Liver (tissue), 8 donors: ENCODE measurements at regions not wholly inside any gene's neighbourhood (a gene's known extent, or its start where the extent isn't known, plus 50 kb on each side); places are given as distances from the start of the nearest gene placed in this dataset.

Source experiments
- DNase-seq: peaks from one replicate; pipeline ENCODE4 v3.0.0-alpha.2; 2017; ENCODE audit warnings: low spot score
- H3K27ac ChIP-seq, 2 donors: one replicate each; pipeline ENCODE4 v1.7.0; 2013; ENCODE audit warnings: inconsistent platforms in 2 of 2, low read length in 2 of 2, control low read depth in 1 of 2, low read depth in 1 of 2, mild to moderate bottlenecking in 1 of 2
- H3K27me3 ChIP-seq, 4 donors: one replicate each; pipeline versions ENCODE4 v1.6.1 to v1.7.0; 2013; ENCODE audit warnings: low read length in 3 of 4, inconsistent platforms in 1 of 4, mild to moderate bottlenecking in 1 of 4, moderate library complexity in 1 of 4; ENCODE audit not compliant: control insufficient read depth in 4 of 4, insufficient read depth in 4 of 4
- H3K36me3 ChIP-seq, 4 donors: one replicate each; pipeline versions ENCODE4 v1.6.1 to v1.7.0; 2013; ENCODE audit warnings: low read length in 3 of 4, mild to moderate bottlenecking in 3 of 4, low read depth in 1 of 4, moderate library complexity in 1 of 4; ENCODE audit not compliant: control insufficient read depth in 4 of 4, insufficient read depth in 3 of 4
- H3K4me1 ChIP-seq, 4 donors: one replicate each; pipeline versions ENCODE4 v1.6.1 to v1.7.0; 2013; ENCODE audit warnings: low read length in 3 of 4, mild to moderate bottlenecking in 3 of 4, moderate library complexity in 1 of 4; ENCODE audit not compliant: control insufficient read depth in 4 of 4, insufficient read depth in 4 of 4
- H3K4me3 ChIP-seq, 3 donors: one replicate each; pipeline versions ENCODE4 v1.6.1 to v1.7.0; 2013; ENCODE audit warnings: low read length in 3 of 3, control low read depth in 1 of 3, low read depth in 1 of 3, mild to moderate bottlenecking in 1 of 3
- H3K9ac ChIP-seq, 2 donors: one replicate each; pipeline ENCODE4 v1.7.0; 2013; ENCODE audit warnings: low read length in 2 of 2, mild to moderate bottlenecking in 2 of 2, moderate library complexity in 2 of 2, control low read depth in 1 of 2, low read depth in 1 of 2
- H3K9me3 ChIP-seq, 4 donors: one replicate each; pipeline versions ENCODE4 v1.6.1 to v1.7.0; 2013; ENCODE audit warnings: low read length in 3 of 4; ENCODE audit not compliant: control insufficient read depth in 4 of 4
- ATF3 ChIP-seq: IDR thresholded peaks from 2 replicates; pipeline ENCODE4 v1.6.1; 2016; ENCODE audit warnings: antibody characterized with exemption
- CTCF ChIP-seq: fragments of 150-350 bp; IDR thresholded peaks from 2 replicates; pipeline ENCODE4 v1.5.1; 2017; ENCODE audit warnings: improper control_type of control experiment, low read depth, low read length; ENCODE audit not compliant: missing input control
- EGR1 ChIP-seq, 2 donors: IDR thresholded peaks; 2 replicates each; pipeline ENCODE4 v1.6.1; 2016 to 2018; ENCODE audit warnings: antibody characterized with exemption in 2 of 2, low read depth in 2 of 2
- FOXA1 ChIP-seq: IDR thresholded peaks from 2 replicates; pipeline ENCODE4 v1.6.1; 2016; ENCODE audit warnings: antibody characterized with exemption
- FOXA2 ChIP-seq: IDR thresholded peaks from 2 replicates; pipeline ENCODE4 v1.6.1; 2016; ENCODE audit warnings: antibody characterized with exemption
- GABPA ChIP-seq, 2 donors: IDR thresholded peaks in 1 of 2; conservative IDR thresholded peaks in 1 of 2; 2 replicates each; pipeline ENCODE4 v1.6.1; 2016; ENCODE audit warnings: antibody characterized with exemption in 2 of 2, mild to moderate bottlenecking in 1 of 2, moderate library complexity in 1 of 2
- HNF4A ChIP-seq, 2 donors: conservative IDR thresholded peaks; 2 replicates each; pipeline ENCODE4 v1.6.1; 2016; ENCODE audit warnings: antibody characterized with exemption in 2 of 2, mild to moderate bottlenecking in 2 of 2
- HNF4G ChIP-seq: IDR thresholded peaks from 2 replicates; pipeline ENCODE4 v1.6.1; 2016; ENCODE audit warnings: antibody characterized with exemption
- JUND ChIP-seq, 2 donors: IDR thresholded peaks; 2 replicates each; pipeline ENCODE4 v1.6.1; 2016; ENCODE audit warnings: antibody characterized with exemption in 2 of 2
- MAX ChIP-seq: IDR thresholded peaks from 2 replicates; pipeline ENCODE4 v1.6.1; 2016; ENCODE audit warnings: antibody characterized with exemption
- NR2F2 ChIP-seq: IDR thresholded peaks from 2 replicates; pipeline ENCODE4 v1.6.1; 2016; ENCODE audit warnings: antibody characterized with exemption
- RAD21 ChIP-seq, 2 donors: IDR thresholded peaks; 2 replicates each; pipeline ENCODE4 v1.6.1; 2016; ENCODE audit warnings: antibody characterized with exemption in 2 of 2, mild to moderate bottlenecking in 2 of 2
- REST ChIP-seq: IDR thresholded peaks from 2 replicates; pipeline ENCODE4 v1.6.1; 2016; ENCODE audit warnings: antibody characterized with exemption, mild to moderate bottlenecking
- RXRA ChIP-seq, 2 donors: IDR thresholded peaks; 2 replicates each; pipeline ENCODE4 v1.6.1; 2017 to 2018; ENCODE audit warnings: antibody characterized with exemption in 2 of 2, mild to moderate bottlenecking in 1 of 2
- SP1 ChIP-seq: IDR thresholded peaks from 2 replicates; pipeline ENCODE4 v1.6.1; 2018; ENCODE audit warnings: antibody characterized with exemption, mild to moderate bottlenecking
- TAF1 ChIP-seq: conservative IDR thresholded peaks from 2 replicates; pipeline ENCODE4 v1.6.1; 2016; ENCODE audit warnings: antibody characterized with exemption, mild to moderate bottlenecking
- YY1 ChIP-seq: IDR thresholded peaks from 2 replicates; pipeline ENCODE4 v1.6.1; 2016; ENCODE audit warnings: antibody characterized with exemption, mild to moderate bottlenecking
- ZBTB33 ChIP-seq: IDR thresholded peaks from 2 replicates; pipeline ENCODE4 v1.6.1; 2016; ENCODE audit warnings: antibody characterized with exemption
- WGBS: extraction: QIAGEN DNeasy Blood & Tissue Kit; methylation state at CpG from one replicate; pipeline ENCODE4 v1.1.7; 2013; 5-methylcytosine and 5-hydroxymethylcytosine counted together
- donor health status: healthy.
- donor health status: healthy.
- donor health status: healthy.
- donor health status: healthy.
- donor health status: healthy.

DNA sequence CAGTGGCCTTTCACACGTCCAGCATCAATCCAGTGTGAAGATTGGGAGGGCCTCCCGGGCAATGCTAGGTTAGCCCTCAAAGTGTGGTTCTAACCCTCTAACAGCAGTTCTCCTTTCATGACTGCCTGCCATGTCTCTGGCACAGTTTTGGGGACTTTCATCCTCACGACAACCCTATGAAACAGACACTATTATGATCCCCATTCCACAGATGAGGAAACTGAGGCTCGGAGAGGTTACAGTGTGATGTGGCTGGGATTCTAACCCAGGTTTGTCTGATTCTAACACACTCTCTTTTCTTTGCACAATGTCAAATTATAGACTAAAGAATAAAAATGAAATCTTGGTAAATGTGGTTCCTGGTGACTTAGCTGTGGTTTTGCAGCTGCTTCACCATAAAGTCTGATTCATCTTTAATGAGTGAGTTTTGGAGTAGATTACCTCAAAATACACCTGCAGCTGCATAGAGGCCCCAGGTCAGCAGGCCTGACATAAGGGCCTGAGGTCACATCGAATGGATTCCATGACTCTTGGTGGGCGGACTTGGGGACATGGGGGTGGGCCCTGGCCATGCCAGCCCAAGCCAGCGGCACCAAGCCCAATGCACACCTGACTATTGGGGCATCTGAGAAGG is 214.4 kb downstream of the GLI2 start:
- H3K9ac ChIP-seq = no peak overlapping the region
- no peaks in the 10 kb centered on the region for H3K36me3 ChIP-seq
- TF ChIP-seq HNF4A (conservative IDR thresholded peaks at IDR 0.05) = no peak
- TF ChIP-seq TAF1 = no peak
- TF ChIP-seq SP1 = no peak
- TF ChIP-seq MAX = no peak
- TF ChIP-seq EGR1 (IDR thresholded peaks at IDR 0.05; ENCODE audit: low read depth in 2 of 2) = no peak
- TF ChIP-seq REST = no peak
- no peak for TF ChIP-seq RAD21 (IDR thresholded peaks at IDR 0.05)
- TF ChIP-seq FOXA1 = no peak
- no peak for TF ChIP-seq CTCF
- TF ChIP-seq JUND (IDR thresholded peaks at IDR 0.05) = no peak
- no peak for TF ChIP-seq HNF4G
- no peak for TF ChIP-seq GABPA (IDR thresholded peaks at IDR 0.05 in 1 of 2, conservative IDR thresholded peaks at IDR 0.05 in 1 of 2)
- no peak for TF ChIP-seq ZBTB33
- no peak for TF ChIP-seq FOXA2
- no peak for TF ChIP-seq RXRA (IDR thresholded peaks at IDR 0.05)
- no peak for TF ChIP-seq ATF3
- no peak for TF ChIP-seq NR2F2
- TF ChIP-seq YY1 = no peak
- no peaks in the 10 kb centered on the region for H3K27me3 ChIP-seq
- no peak overlapping the region for H3K27ac ChIP-seq
- 87% methylated on average over 7 of the region's 7 CpGs for WGBS
- no peaks in the 10 kb centered on the region for H3K4me1 ChIP-seq
- no peak overlapping the region for H3K4me3 ChIP-seq
- no peaks in the 10 kb centered on the region for H3K9me3 ChIP-seq
- DNase-seq = no peak
